ENCODE measurements at regions not wholly inside any gene's neighbourhood (a gene's known extent, or its start where the extent isn't known, plus 50 kb on each side); places are given as distances from the start of the nearest gene placed in this dataset.

GRCh38 chr13:103525530-103525929 lies 459.3 kb upstream of the SLC10A2 start:
- H3K4me2 ChIP-seq (ENCODE audit: insufficient read depth, low read length): no peak overlapping the region
- no peaks in the 10 kb centered on the region for H3K9me3 ChIP-seq (ENCODE audit: low read depth, low read length)
- H4K20me1 ChIP-seq (ENCODE audit: insufficient read depth, low read length): no peaks in the 10 kb centered on the region
- H3K27me3 ChIP-seq (ENCODE audit: insufficient read depth, low read length): no peaks in the 10 kb centered on the region
- TF ChIP-seq CTCF (IDR thresholded peaks at IDR 0.05; ENCODE audit: extremely low read depth, low read depth, low read length): no peak
- H3K4me3 ChIP-seq (ENCODE audit: insufficient read depth, low read length): no peak overlapping the region
- no peaks in the 10 kb centered on the region for H3K4me1 ChIP-seq (ENCODE audit: insufficient read depth, low read length)
- no peak for DNase-seq (ENCODE audit: insufficient read length, low spot score, missing footprints)
- no peaks in the 10 kb centered on the region for H3K79me2 ChIP-seq (ENCODE audit: insufficient read depth, low read length)
- no peaks in the 10 kb centered on the region for H3K36me3 ChIP-seq (ENCODE audit: insufficient read depth, low read length)
- H3K27ac ChIP-seq (ENCODE audit: low read depth, low read length): no peak overlapping the region
- H2AFZ ChIP-seq (ENCODE audit: low read length): no peak overlapping the region

- Histone ChIP-seq H3K27ac (ENCODE audit: low read depth, low read length) (no peak overlapping the region), H4K20me1 (ENCODE audit: insufficient read depth, low read length) (no peaks in the 10 kb centered on the region), H3K36me3 (ENCODE audit: insufficient read depth, low read length) (no peaks in the 10 kb centered on the region), H3K27me3 (ENCODE audit: insufficient read depth, low read length) (no peaks in the 10 kb centered on the region), H3K4me2 (ENCODE audit: insufficient read depth, low read length) (no peak overlapping the region), H2AFZ (ENCODE audit: low read length) (no peak overlapping the region), H3K4me1 (ENCODE audit: insufficient read depth, low read length) (no peaks in the 10 kb centered on the region), H3K9me3 (ENCODE audit: low read depth, low read length) (no peaks in the 10 kb centered on the region), H3K4me3 (ENCODE audit: insufficient read depth, low read length) (no peak overlapping the region), H3K79me2 (ENCODE audit: insufficient read depth, low read length) (no peaks in the 10 kb centered on the region)
- DNase-seq (ENCODE audit: insufficient read length, low spot score, missing footprints): no peak
- TF ChIP-seq CTCF (IDR thresholded peaks at IDR 0.05; ENCODE audit: extremely low read depth, low read depth, low read length): no peak
Observed at GRCh38 chr13:103523858-103524257, 457.6 kb upstream of the SLC10A2 start.

- Histone ChIP-seq H3K4me2 (ENCODE audit: insufficient read depth, low read length) (no peak overlapping the region), H4K20me1 (ENCODE audit: insufficient read depth, low read length) (no peaks in the 10 kb centered on the region), H2AFZ (ENCODE audit: low read length) (no peak overlapping the region), H3K36me3 (ENCODE audit: insufficient read depth, low read length) (no peaks in the 10 kb centered on the region), H3K4me1 (ENCODE audit: insufficient read depth, low read length) (no peaks in the 10 kb centered on the region), H3K27ac (ENCODE audit: low read depth, low read length) (no peak overlapping the region), H3K4me3 (ENCODE audit: insufficient read depth, low read length) (no peak overlapping the region), H3K79me2 (ENCODE audit: insufficient read depth, low read length) (no peaks in the 10 kb centered on the region), H3K9me3 (ENCODE audit: low read depth, low read length) (no peaks in the 10 kb centered on the region), H3K27me3 (ENCODE audit: insufficient read depth, low read length) (no peaks in the 10 kb centered on the region)
- no peak for DNase-seq (ENCODE audit: insufficient read length, low spot score, missing footprints)
- TF ChIP-seq CTCF (IDR thresholded peaks at IDR 0.05; ENCODE audit: extremely low read depth, low read depth, low read length): no peak
Observed at GRCh38 chr13:103521532-103521931, 455.3 kb upstream of the SLC10A2 start.

GRCh38 chr13:103517768-103518102 lies 451.5 kb upstream of the SLC10A2 start:
- Histone ChIP-seq H3K4me3 (ENCODE audit: insufficient read depth, low read length) (no peak overlapping the region), H3K4me2 (ENCODE audit: insufficient read depth, low read length) (no peak overlapping the region), H3K79me2 (ENCODE audit: insufficient read depth, low read length) (no peaks in the 10 kb centered on the region), H3K4me1 (ENCODE audit: insufficient read depth, low read length) (no peaks in the 10 kb centered on the region), H3K36me3 (ENCODE audit: insufficient read depth, low read length) (no peaks in the 10 kb centered on the region), H2AFZ (ENCODE audit: low read length) (no peak overlapping the region), H3K27me3 (ENCODE audit: insufficient read depth, low read length) (no peaks in the 10 kb centered on the region), H3K27ac (ENCODE audit: low read depth, low read length) (no peak overlapping the region), H3K9me3 (ENCODE audit: low read depth, low read length) (no peaks in the 10 kb centered on the region), H4K20me1 (ENCODE audit: insufficient read depth, low read length) (no peaks in the 10 kb centered on the region)
- TF ChIP-seq CTCF (IDR thresholded peaks at IDR 0.05; ENCODE audit: extremely low read depth, low read depth, low read length): no peak
- DNase-seq (ENCODE audit: insufficient read length, low spot score, missing footprints): no peak

Data from osteoblast (primary cell).